ENCODE measurements at regions not wholly inside any gene's neighbourhood (a gene's known extent, or its start where the extent isn't known, plus 50 kb on each side); places are given as distances from the start of the nearest gene placed in this dataset.

- no peak for DNase-seq (ENCODE audit: low read depth)
- no peak for TF ChIP-seq CTCF (conservative IDR thresholded peaks at IDR 0.05; ENCODE audit: low read depth, low read length)
- no peak overlapping the region for H3K4me3 ChIP-seq (ENCODE audit: low read length)
Observed at GRCh38 chr2:100627330-100628300, 64.8 kb downstream of the PDCL3 start.

- no peak for DNase-seq (ENCODE audit: low read depth)
- no peak for TF ChIP-seq CTCF (conservative IDR thresholded peaks at IDR 0.05; ENCODE audit: low read depth, low read length)
- H3K4me3 ChIP-seq (ENCODE audit: low read length): no peak overlapping the region
Observed at GRCh38 chr2:100628506-100628905, 65.7 kb downstream of the PDCL3 start.

- no peak for TF ChIP-seq CTCF (conservative IDR thresholded peaks at IDR 0.05; ENCODE audit: low read depth, low read length)
- no peak for DNase-seq (ENCODE audit: low read depth)
- H3K4me3 ChIP-seq (ENCODE audit: low read length): no peak overlapping the region
Observed at GRCh38 chr2:100629309-100629708, 66.5 kb downstream of the PDCL3 start.

GRCh38 chr2:100630473-100630977 is 67.7 kb downstream of the PDCL3 start:
- no peak for DNase-seq (ENCODE audit: low read depth)
- no peak for TF ChIP-seq CTCF (conservative IDR thresholded peaks at IDR 0.05; ENCODE audit: low read depth, low read length)
- no peak overlapping the region for H3K4me3 ChIP-seq (ENCODE audit: low read length)

- no peak for TF ChIP-seq CTCF (conservative IDR thresholded peaks at IDR 0.05; ENCODE audit: low read depth, low read length)
- DNase-seq (ENCODE audit: low read depth): no peak
- no peak overlapping the region for H3K4me3 ChIP-seq (ENCODE audit: low read length)
Observed at GRCh38 chr2:100632037-100632436, 69.2 kb downstream of the PDCL3 start.

GRCh38 chr2:100632759-100633158 is 70.0 kb downstream of the PDCL3 start:
- no peak for TF ChIP-seq CTCF (conservative IDR thresholded peaks at IDR 0.05; ENCODE audit: low read depth, low read length)
- DNase-seq (ENCODE audit: low read depth): no peak
- H3K4me3 ChIP-seq (ENCODE audit: low read length): no peak overlapping the region

Data from retinal pigment epithelial cell (primary cell).